22Rv1 (cell line): ENCODE measurements at regions not wholly inside any gene's neighbourhood (a gene's known extent, or its start where the extent isn't known, plus 50 kb on each side); places are given as distances from the start of the nearest gene placed in this dataset.

Source experiments
- H3K27ac ChIP-seq: fragments of 450-650 bp; 2 replicates; pipeline ENCODE4 v1.5.1; 2017
- ZFX ChIP-seq: fragments of 450-650 bp; IDR thresholded peaks from 2 replicates; pipeline ENCODE4 v1.6.1; 2017; ENCODE audit warnings: antibody characterized with exemption, borderline replicate concordance
- TF ChIP-seq, protein P1 (sequence below): fragments of 450-650 bp; IDR thresholded peaks from 2 replicates; pipeline ENCODE4 v1.5.1; 2017; ENCODE audit warnings: mild to moderate bottlenecking

DNA sequence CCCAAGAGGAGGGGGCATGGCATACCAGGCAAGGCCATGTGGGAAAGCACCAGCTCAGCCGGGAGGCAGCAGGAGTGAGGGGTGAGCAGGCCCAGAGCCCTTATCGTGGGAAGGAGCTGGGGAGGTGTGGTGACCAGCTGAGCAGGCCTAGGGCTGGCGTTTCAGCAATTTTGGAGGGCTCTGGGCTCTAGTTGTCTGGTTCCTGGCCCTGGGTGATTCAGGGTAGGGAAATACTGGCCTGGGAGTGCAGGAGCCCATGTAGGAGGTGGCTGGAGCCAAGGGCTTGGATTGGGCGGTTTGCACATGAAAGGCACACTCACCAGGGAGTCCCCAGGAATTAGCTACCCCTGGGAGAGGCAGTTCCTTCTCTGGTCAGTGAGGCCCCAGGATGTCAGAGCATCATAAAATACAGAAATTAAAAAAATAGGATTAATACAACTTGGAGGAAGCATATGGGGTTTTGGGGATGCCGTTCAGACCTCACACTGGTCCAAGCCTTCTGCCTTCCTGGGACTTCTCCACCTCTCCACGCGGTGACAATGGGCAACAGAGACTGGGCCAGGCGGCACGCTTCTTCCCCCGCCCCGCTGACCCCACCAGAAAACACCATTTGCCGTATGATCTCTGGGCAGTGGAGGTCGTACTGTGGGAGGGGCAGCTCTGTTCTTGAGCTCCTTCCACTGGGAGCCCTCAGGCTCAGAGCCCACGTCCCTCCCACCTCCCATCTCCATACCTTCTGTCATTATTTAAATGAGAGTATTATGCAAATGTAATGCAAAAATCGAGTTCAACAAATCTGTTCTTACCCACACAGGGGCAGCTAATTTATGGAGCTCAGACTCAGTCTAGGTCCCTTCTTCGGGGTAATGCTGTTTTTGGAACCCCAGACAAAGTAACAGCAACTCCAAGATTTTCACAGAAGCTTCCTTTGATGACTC, 133.0 kb upstream of the FAM20C start:
- H3K27ac ChIP-seq = no peak overlapping the region
- TF ChIP-seq, protein P1, sequence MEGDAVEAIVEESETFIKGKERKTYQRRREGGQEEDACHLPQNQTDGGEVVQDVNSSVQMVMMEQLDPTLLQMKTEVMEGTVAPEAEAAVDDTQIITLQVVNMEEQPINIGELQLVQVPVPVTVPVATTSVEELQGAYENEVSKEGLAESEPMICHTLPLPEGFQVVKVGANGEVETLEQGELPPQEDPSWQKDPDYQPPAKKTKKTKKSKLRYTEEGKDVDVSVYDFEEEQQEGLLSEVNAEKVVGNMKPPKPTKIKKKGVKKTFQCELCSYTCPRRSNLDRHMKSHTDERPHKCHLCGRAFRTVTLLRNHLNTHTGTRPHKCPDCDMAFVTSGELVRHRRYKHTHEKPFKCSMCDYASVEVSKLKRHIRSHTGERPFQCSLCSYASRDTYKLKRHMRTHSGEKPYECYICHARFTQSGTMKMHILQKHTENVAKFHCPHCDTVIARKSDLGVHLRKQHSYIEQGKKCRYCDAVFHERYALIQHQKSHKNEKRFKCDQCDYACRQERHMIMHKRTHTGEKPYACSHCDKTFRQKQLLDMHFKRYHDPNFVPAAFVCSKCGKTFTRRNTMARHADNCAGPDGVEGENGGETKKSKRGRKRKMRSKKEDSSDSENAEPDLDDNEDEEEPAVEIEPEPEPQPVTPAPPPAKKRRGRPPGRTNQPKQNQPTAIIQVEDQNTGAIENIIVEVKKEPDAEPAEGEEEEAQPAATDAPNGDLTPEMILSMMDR = no peak
- TF ChIP-seq ZFX = no peak

DNA sequence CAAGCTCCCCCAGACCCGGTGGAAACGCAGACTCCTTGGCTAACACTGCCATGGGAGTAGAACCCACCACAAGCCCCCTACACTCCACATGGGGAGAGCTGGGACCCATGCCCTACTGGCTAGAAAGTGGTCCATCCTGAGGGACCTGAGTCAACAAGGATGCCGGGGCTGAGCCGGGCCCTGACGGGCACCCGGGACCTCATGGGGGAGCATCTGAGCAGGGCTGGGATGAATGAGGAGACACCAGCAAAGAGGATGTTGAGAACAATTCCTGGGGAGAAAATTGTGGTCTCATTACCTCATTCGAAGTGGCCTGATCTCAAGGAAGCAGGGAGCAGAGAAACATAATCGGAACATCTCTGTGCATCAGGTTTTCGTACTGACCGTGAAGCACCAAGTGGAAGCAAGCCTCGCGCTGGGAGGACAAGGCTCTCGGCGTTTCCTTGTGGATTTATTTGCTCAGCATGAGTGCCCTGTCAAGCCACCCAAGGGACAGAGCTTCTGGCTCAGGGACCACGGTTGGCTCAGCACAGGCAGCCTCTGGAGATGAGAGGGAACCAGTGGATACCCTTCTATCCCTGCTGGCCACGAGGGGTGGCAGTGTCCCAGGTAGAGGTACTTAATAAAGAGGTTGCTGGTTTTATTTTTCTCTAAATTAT, 132.2 kb upstream of the FAM20C start:
- no peak overlapping the region for H3K27ac ChIP-seq
- TF ChIP-seq ZFX = no peak
- TF ChIP-seq, protein P1 = no peak

DNA sequence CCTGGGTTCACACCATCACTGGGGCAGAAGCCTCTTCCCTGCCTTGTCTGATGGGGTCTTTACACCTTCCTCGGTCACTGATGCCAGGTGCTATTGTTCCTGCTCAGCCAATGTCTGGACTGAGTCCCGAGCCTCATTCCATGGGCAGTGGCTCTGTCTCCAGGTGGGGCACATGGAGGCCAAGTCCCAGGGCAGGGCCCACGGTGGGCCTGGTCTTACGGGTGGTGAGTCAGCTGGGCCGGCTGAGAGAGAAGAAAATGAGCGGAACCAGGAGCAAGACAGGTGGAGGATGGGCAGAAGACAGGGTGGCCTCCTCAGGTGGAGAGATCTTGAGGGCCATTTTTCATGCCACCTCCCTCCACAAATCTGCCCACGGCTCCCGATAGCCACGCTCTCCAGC, 131.7 kb upstream of the FAM20C start:
- TF ChIP-seq, protein P1 = no peak
- TF ChIP-seq ZFX = no peak
- H3K27ac ChIP-seq = no peak overlapping the region

DNA sequence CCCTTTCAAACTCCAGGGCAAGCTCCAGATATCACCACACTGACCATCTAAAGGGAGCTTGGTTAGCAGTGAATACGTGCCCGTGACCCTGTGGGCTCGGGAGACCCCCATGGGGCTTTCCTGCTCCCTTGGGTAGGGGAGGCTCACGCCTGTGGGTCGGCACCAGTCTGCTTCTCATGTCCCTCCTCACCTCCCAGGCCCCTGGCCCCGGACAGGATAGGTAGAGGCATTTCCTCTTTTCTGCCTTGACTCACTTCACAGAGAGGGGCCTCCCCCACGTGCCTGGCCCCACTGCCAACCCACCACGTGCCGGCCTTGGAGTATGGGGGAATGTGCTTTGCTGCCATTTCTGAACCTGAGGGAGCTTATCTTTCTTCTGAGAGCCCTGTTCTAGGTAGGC, 131.3 kb upstream of the FAM20C start:
- TF ChIP-seq ZFX = no peak
- TF ChIP-seq, protein P1 = no peak

DNA sequence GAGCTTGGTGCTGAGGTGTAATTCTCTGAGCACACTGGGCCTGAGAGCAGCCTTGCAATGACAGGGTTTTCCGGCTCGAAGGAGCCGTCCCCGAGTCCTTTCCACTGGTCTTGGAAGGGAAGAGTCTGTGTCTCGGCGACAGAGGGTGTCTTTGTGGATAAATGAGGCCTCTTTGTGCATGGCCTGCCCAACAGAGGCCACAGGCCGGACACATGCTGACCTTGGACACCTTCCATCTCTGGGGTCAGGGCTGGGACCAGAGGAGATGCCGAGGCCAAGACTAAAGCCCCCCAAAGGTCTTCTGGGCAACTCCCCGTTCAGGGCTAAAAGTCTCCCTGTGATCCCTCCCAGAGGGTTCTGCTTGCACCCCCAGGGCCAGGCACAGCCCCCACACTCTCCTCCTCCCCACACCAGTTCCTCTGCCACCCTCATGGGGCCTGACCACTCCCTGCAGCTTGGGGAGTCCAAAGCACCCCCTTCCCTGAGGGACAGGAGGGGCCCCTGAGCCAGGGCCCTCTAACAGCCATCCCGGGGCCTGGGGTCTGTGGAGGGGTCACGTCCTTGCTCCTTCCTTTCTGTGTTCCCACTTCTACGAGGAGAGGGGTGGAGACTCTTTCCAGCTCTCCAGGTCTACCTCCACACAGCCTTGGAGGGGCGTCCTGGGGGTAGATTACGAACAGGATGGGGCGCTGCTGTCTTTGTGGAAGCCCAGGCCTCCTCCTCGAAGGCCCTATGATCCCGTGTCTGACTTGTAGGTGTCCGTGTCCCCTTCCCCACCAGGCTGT, 130.6 kb upstream of the FAM20C start:
- H3K27ac ChIP-seq = no peak overlapping the region
- TF ChIP-seq, protein P1 = no peak
- no peak for TF ChIP-seq ZFX

More for the DNA sequence above, 131.3 kb upstream of the FAM20C start:
- no peak overlapping the region for H3K27ac ChIP-seq

DNA sequence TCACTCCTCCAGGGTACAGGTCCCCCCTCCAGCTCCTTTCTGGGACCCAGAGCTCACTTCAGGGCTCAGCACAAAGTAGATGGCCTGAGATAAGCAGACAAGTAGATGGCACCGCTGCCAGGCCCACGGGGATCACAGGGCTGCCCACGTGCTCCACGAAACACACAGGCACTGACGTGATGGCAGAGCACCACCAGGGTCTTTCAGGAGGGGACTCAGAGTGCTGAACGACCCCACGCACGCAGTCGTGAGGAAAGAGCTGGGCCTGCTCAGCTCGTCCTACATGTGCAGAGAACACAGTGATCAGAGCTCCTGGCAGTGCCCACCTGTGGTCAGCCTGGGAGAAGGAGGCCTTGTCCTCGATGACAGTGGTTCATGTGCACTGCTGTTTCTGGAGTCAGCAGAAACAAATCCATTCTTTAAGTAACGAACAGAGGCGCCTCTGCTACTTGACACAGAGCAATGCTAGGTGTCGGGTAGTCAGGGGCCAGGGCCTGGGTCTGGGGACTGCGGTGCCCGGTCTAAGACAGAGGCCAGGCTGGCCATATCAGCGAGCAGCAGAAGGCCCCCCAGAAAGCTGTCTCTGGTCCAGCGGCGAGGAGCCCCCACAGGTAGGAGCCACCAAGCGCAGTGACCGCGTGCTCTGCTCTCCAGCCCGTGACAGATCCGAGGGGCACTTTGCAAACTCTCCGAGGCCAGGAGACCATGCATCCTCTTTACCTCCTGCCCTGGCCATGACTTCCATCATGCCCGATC, 129.8 kb upstream of the FAM20C start:
- H3K27ac ChIP-seq = no peak overlapping the region
- TF ChIP-seq, protein P1 = no peak
- TF ChIP-seq ZFX = no peak
